ENCODE measurements at regions not wholly inside any gene's neighbourhood (a gene's known extent, or its start where the extent isn't known, plus 50 kb on each side); places are given as distances from the start of the nearest gene placed in this dataset.
"Not testable (repeated sequence)": the region's sequence is repeated elsewhere in the genome, so short reads cannot be mapped to it uniquely, and the experiment has no call there.

- DNase-seq = no peak
These were observed 174.8 kb upstream of the ANK3 start for GRCh38 chr10:60564475-60564874.

GRCh38 chr10:60560451-60560850 is 170.8 kb upstream of the ANK3 start:
- DNase-seq = no peak

GRCh38 chr10:60555700-60556099 is 166.0 kb upstream of the ANK3 start:
- DNase-seq = no peak

- DNase-seq = no peak
These were observed 160.0 kb upstream of the ANK3 start for GRCh38 chr10:60549686-60550085.

- DNase-seq = no peak
These were observed 153.0 kb upstream of the ANK3 start for GRCh38 chr10:60542657-60543056.

- DNase-seq = no peak
These were observed 151.8 kb upstream of the ANK3 start for GRCh38 chr10:60541451-60541850.

- DNase-seq = no peak
These were observed 148.0 kb upstream of the ANK3 start for GRCh38 chr10:60537697-60538096.

- DNase-seq = peak; percentile 18
These were observed 146.9 kb upstream of the ANK3 start for GRCh38 chr10:60536529-60537114.

GRCh38 chr10:60535427-60535826 is 145.8 kb upstream of the ANK3 start:
- DNase-seq = no peak

- no peak for DNase-seq
These were observed 145.2 kb upstream of the ANK3 start for GRCh38 chr10:60534761-60535389.

- DNase-seq = no peak
These were observed 143.2 kb upstream of the ANK3 start for GRCh38 chr10:60532696-60533468.

GRCh38 chr10:60531006-60531405 is 141.3 kb upstream of the ANK3 start:
- DNase-seq = no peak

GRCh38 chr10:60527676-60528075 is 138.0 kb upstream of the ANK3 start:
- DNase-seq = no peak

- DNase-seq = no peak
These were observed 136.3 kb upstream of the ANK3 start for GRCh38 chr10:60525716-60526585.

GRCh38 chr10:60524541-60524940 is 134.9 kb upstream of the ANK3 start:
- peak; percentile 32 for DNase-seq

GRCh38 chr10:60523371-60523770 is 133.7 kb upstream of the ANK3 start:
- DNase-seq = not testable (repeated sequence)

- DNase-seq = no peak
These were observed 132.9 kb upstream of the ANK3 start for GRCh38 chr10:60522617-60523016.

- DNase-seq = no peak
These were observed 132.3 kb upstream of the ANK3 start for GRCh38 chr10:60521974-60522405.

- no peak for DNase-seq
These were observed 129.1 kb upstream of the ANK3 start for GRCh38 chr10:60518745-60519144.

- no peak for DNase-seq
These were observed 128.1 kb upstream of the ANK3 start for GRCh38 chr10:60517805-60518204.

- DNase-seq = no peak
These were observed 123.6 kb upstream of the ANK3 start for GRCh38 chr10:60513281-60513680.

GRCh38 chr10:60511477-60512229 is 122.0 kb upstream of the ANK3 start:
- DNase-seq = no peak

All from stimulated activated CD4-positive, alpha-beta T cell treated with anti-CD3 and anti-CD28 coated beads, Interleukin-1b, Interleukin-23, amount 100 ng/mL, for 48 hours (primary cell).